ENCODE measurements at regions not wholly inside any gene's neighbourhood (a gene's known extent, or its start where the extent isn't known, plus 50 kb on each side); places are given as distances from the start of the nearest gene placed in this dataset.

DNA sequence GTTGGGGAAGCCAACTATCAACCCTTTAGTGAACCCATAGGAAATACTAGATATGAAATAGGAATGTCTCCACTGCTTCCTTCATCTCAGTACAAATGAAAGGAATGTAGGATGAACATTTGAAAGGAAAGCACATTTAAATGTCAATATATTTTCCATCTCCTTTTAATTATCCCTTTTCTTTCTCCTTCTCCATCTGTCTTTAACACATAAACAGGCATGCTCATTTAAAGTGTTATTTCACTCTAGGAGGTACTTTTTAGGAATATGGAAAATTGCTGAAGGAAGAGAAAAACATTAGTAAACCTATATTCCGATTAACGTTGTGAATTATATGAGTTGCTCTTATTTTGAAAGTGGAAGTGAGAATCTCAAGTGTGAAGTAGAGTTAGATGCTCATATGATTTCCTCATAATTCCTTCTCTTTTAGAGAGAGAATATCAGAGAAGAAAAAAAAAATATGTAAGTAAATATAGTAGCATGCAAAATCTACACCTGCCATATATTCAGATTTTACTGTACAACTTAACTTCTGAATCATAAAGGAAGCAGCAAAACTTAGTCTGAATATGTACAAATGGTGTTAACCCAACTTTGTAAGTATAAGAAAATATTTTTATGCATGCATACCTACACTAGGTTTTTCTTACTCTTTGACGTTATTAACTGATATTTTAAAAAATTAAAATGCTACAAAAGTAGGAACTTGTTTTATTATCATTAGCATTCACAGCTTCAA is 406.9 kb upstream of the B3GALT2 start:
- Histone ChIP-seq H3K27ac (ENCODE audit: low read length) (no peak overlapping the region), H3K4me3 (ENCODE audit: low read length) (no peak overlapping the region), H3K4me1 (ENCODE audit: control insufficient read depth, insufficient read depth, low read length) (peaks cover 1% of the 10 kb centered on the region; the same call in 1 of the 2 replicates), H3K9me3 (ENCODE audit: control insufficient read depth, insufficient read depth, low read length) (no peaks in the 10 kb centered on the region), H3K27me3 (ENCODE audit: control insufficient read depth, insufficient read depth, low read length) (no peaks in the 10 kb centered on the region), H3K36me3 (ENCODE audit: control insufficient read depth, insufficient read depth, low read length) (no peaks in the 10 kb centered on the region)
- DNase-seq (ENCODE audit: low read depth, low spot score) = no peak
- no CpG with 5 or more reads among the region's 3 CpGs for WGBS (ENCODE audit: insufficient coverage, insufficient read length)

DNA sequence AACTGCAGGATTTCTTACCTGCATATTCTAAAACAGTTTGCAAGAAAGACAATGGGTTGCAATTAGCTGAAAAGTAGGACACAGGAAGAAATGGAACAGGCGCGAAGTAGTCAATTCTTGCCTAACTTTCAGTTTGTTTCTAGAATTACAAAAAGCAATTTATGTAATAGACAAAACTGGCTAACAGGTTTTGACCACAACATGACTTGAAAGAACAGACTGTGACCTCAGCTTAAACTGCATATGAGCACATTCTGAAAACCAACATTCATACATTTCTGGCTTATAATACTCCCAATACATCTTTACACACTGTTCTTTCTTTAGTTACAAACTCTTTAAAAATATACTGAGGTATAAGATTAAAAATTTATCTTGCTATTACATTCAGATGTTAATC is 405.9 kb upstream of the B3GALT2 start:
- DNase-seq (ENCODE audit: low read depth, low spot score) = no peak
- H3K27ac ChIP-seq (ENCODE audit: low read length) = no peak overlapping the region
- no peak overlapping the region for H3K4me3 ChIP-seq (ENCODE audit: low read length)
- no peaks in the 10 kb centered on the region for H3K9me3 ChIP-seq (ENCODE audit: control insufficient read depth, insufficient read depth, low read length)
- no peaks in the 10 kb centered on the region for H3K27me3 ChIP-seq (ENCODE audit: control insufficient read depth, insufficient read depth, low read length)
- H3K4me1 ChIP-seq (ENCODE audit: control insufficient read depth, insufficient read depth, low read length) = peaks cover 1% of the 10 kb centered on the region; the same call in 1 of the 2 replicates
- no CpG with 5 or more reads among the region's 2 CpGs for WGBS (ENCODE audit: insufficient coverage, insufficient read length)
- H3K36me3 ChIP-seq (ENCODE audit: control insufficient read depth, insufficient read depth, low read length) = no peaks in the 10 kb centered on the region

DNA sequence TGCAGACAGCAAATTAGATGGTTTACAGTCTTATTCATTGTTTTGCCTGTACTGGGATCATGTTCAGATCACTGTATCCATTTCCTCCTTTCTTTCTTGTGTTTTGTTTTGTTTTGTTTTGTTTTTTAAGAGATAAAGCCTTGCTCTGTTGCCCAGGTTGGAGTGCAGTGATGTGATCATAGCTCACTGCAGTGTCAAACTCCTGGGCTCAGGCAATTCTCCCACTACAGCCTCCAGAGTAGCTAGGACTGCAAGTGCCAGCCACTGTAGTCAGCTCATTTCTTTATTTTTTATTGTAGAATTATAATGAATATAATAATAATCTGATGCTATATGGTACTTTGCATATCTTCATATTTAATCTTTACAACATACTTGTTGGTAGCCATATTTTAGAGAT is 403.7 kb upstream of the B3GALT2 start:
- DNase-seq (ENCODE audit: low read depth, low spot score) = no peak
- Histone ChIP-seq H3K27ac (ENCODE audit: low read length) (no peak overlapping the region), H3K27me3 (ENCODE audit: control insufficient read depth, insufficient read depth, low read length) (no peaks in the 10 kb centered on the region), H3K9me3 (ENCODE audit: control insufficient read depth, insufficient read depth, low read length) (no peaks in the 10 kb centered on the region), H3K4me3 (ENCODE audit: low read length) (no peak overlapping the region), H3K4me1 (ENCODE audit: control insufficient read depth, insufficient read depth, low read length) (peaks cover 1% of the 10 kb centered on the region; the same call in 1 of the 2 replicates), H3K36me3 (ENCODE audit: control insufficient read depth, insufficient read depth, low read length) (no peaks in the 10 kb centered on the region)

DNA sequence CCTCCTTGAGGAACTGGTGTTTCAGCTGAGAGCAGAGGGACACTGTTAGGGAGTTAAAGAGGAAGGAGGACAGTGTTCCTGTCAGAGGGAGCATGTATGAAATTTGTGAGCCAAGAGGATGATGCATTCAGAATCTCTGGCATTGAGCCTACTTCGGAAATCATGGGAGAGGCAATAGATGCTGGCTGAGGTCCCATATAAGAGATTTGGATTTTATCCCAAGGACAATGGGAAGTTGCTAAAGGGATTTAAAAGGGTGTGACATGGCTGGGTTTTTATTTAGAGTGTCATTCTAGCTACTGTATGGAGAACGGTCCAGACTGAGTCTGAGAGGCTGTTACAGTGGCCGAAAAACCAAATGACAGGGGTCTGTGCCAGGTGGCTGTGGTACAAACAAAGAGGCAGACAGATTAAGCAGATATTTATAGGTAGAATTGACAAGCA is 403.2 kb upstream of the B3GALT2 start:
- Histone ChIP-seq H3K36me3 (ENCODE audit: control insufficient read depth, insufficient read depth, low read length) (no peaks in the 10 kb centered on the region), H3K27ac (ENCODE audit: low read length) (no peak overlapping the region), H3K4me1 (ENCODE audit: control insufficient read depth, insufficient read depth, low read length) (peaks cover 1% of the 10 kb centered on the region; the same call in 1 of the 2 replicates), H3K27me3 (ENCODE audit: control insufficient read depth, insufficient read depth, low read length) (no peaks in the 10 kb centered on the region), H3K9me3 (ENCODE audit: control insufficient read depth, insufficient read depth, low read length) (no peaks in the 10 kb centered on the region), H3K4me3 (ENCODE audit: low read length) (no peak overlapping the region)
- WGBS (ENCODE audit: insufficient coverage, insufficient read length) = no CpG with 5 or more reads among the region's 3 CpGs
- no peak for DNase-seq (ENCODE audit: low read depth, low spot score)

DNA sequence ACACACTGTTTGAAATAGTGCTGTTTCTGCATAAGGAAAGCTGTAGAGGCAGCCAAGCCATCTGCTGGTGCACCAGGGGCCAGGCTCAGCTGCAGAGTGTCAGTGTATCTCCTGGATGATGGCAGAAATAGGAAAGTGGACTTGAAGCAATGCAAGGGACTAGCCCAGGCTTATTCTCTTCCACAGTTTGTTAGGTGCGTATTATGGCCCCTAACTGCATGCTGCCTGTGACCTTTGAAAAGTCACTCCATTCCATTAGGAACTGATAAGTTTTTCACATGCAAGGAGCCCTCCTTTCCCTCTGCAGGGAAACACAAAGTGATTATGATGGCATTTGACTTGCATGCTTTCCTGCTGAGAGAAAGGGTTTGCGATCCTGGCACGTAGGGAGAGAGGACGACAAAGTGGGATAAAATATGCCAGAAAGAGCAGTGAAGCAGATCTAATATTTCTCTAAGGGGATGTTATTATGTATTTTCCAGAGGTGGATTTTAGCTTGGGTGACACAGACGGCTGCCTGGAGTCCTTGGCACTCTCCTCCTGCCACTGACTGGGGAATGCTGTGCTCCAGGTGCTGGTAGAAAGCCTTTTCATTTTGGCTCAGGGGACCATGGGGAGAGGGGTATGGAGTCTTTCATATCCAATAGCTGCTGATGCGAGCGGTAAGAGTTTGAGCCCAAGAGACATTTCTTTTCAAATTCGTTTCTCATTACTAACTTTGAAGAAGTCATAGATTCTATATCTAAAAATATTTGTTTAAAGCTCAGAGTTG is 402.1 kb upstream of the B3GALT2 start:
- H3K36me3 ChIP-seq (ENCODE audit: control insufficient read depth, insufficient read depth, low read length) = no peaks in the 10 kb centered on the region
- H3K4me3 ChIP-seq (ENCODE audit: low read length) = no peak overlapping the region
- peaks cover 1% of the 10 kb centered on the region; the same call in 1 of the 2 replicates for H3K4me1 ChIP-seq (ENCODE audit: control insufficient read depth, insufficient read depth, low read length)
- no CpG with 5 or more reads among the region's 8 CpGs for WGBS (ENCODE audit: insufficient coverage, insufficient read length)
- no peaks in the 10 kb centered on the region for H3K27me3 ChIP-seq (ENCODE audit: control insufficient read depth, insufficient read depth, low read length)
- H3K9me3 ChIP-seq (ENCODE audit: control insufficient read depth, insufficient read depth, low read length) = no peaks in the 10 kb centered on the region
- H3K27ac ChIP-seq (ENCODE audit: low read length) = no peak overlapping the region
- DNase-seq (ENCODE audit: low read depth, low spot score) = no peak

DNA sequence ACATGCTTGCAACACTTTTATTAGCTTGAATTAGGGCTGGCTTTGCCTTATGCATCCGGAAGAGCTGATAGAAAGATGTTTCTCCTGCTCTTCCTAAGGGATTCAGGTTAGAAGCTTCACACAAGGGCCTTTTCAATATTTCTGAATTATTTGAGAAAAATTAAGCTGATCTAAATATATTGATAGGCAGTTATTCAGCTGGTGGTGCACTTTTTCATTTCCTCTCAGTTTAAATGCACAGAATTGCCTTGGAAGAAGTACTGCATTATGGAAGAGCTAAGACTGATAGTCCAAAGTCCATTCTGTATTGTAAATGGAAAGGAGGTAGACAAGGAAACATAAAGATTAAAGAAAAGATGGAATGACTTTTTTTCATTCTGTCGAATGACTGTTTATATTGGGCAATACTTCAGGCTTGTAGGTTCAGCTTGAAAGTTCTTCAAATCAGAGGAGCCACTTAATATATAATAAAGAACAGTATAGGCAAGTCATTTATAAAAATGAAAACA is 398.4 kb upstream of the B3GALT2 start:
- DNase-seq (ENCODE audit: low read depth, low spot score) = no peak

DNA sequence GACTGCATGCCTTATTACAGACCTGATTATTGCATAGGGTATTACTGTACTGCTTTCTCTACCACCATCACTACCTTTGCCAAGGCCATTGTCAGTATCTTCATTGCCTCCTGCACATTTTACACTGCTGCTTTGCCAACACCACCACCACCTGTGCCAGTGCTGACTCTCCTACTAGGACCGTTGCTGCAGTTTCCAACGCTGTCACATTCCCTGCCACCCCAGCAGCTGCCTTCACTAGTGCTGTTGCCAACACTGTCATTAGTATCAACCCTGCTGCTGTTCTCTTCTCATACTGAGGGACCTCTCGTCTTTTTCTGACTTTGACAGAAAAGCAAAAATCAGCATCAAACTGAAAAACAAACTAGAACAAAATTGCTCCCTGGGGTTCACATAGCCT is 394.9 kb upstream of the B3GALT2 start:
- no peak overlapping the region for H3K4me3 ChIP-seq (ENCODE audit: low read length)
- no peak overlapping the region for H3K27ac ChIP-seq (ENCODE audit: low read length)
- no peaks in the 10 kb centered on the region for H3K27me3 ChIP-seq (ENCODE audit: control insufficient read depth, insufficient read depth, low read length)
- WGBS (ENCODE audit: insufficient coverage, insufficient read length) = no CpG with 5 or more reads among the region's 3 CpGs
- no peak for DNase-seq (ENCODE audit: low read depth, low spot score)
- H3K36me3 ChIP-seq (ENCODE audit: control insufficient read depth, insufficient read depth, low read length) = no peaks in the 10 kb centered on the region
- no peaks in the 10 kb centered on the region for H3K4me1 ChIP-seq (ENCODE audit: control insufficient read depth, insufficient read depth, low read length)
- H3K9me3 ChIP-seq (ENCODE audit: control insufficient read depth, insufficient read depth, low read length) = no peaks in the 10 kb centered on the region

More for the DNA sequence above, 398.4 kb upstream of the B3GALT2 start:
- no peak overlapping the region for H3K27ac ChIP-seq (ENCODE audit: low read length)
- WGBS (ENCODE audit: insufficient coverage, insufficient read length) = no CpG with 5 or more reads among the region's 2 CpGs
- H3K27me3 ChIP-seq (ENCODE audit: control insufficient read depth, insufficient read depth, low read length) = no peaks in the 10 kb centered on the region
- H3K9me3 ChIP-seq (ENCODE audit: control insufficient read depth, insufficient read depth, low read length) = no peaks in the 10 kb centered on the region
- no peaks in the 10 kb centered on the region for H3K36me3 ChIP-seq (ENCODE audit: control insufficient read depth, insufficient read depth, low read length)
- no peak overlapping the region for H3K4me3 ChIP-seq (ENCODE audit: low read length)
- H3K4me1 ChIP-seq (ENCODE audit: control insufficient read depth, insufficient read depth, low read length) = peaks cover 1% of the 10 kb centered on the region; the same call in 1 of the 2 replicates

DNA sequence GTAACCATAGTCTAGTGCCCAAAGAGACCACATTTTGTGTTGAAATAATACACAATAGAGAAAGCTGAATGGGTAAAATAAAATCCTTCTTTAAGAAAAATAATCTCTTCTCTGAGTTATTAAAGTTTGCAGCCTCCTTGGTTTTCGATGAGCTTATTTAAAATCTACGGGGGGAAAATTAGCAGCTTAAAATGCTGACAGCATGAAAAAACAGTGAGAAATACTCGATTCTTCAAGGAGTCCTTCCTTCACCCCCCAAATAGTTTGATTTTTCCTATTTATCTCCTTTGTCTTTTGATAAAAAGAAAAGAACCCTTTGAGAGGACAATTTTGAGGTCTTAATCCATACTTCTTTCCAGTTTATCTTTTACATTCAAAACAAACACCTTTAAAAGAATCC is 394.0 kb upstream of the B3GALT2 start:
- no peak overlapping the region for H3K27ac ChIP-seq (ENCODE audit: low read length)
- WGBS (ENCODE audit: insufficient coverage, insufficient read length) = no CpG with 5 or more reads among the region's 3 CpGs

DNA sequence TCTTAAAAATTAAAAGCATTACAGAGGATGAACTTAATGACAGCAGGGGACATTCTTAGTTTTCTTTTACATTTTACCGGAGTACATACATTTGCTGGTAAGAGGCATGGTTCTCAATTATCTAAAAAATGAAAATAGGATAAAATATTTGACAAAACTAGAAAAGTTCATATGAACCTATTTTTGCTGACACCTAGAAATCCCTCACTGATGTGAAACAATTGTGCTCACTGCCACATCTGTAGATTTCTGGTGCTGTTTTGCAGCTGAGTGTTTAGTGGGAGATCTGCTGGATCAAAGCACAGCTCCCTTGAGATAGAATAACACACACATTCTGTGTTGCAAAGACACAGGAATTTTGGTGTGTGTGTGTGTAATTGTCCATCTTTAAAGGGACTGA is 392.9 kb upstream of the B3GALT2 start:
- H3K9me3 ChIP-seq (ENCODE audit: control insufficient read depth, insufficient read depth, low read length) = no peaks in the 10 kb centered on the region
- no peaks in the 10 kb centered on the region for H3K4me1 ChIP-seq (ENCODE audit: control insufficient read depth, insufficient read depth, low read length)
- H3K27me3 ChIP-seq (ENCODE audit: control insufficient read depth, insufficient read depth, low read length) = no peaks in the 10 kb centered on the region
- no peaks in the 10 kb centered on the region for H3K36me3 ChIP-seq (ENCODE audit: control insufficient read depth, insufficient read depth, low read length)
- no peak overlapping the region for H3K27ac ChIP-seq (ENCODE audit: low read length)
- H3K4me3 ChIP-seq (ENCODE audit: low read length) = no peak overlapping the region
- WGBS (ENCODE audit: insufficient coverage, insufficient read length) = no CpG with 5 or more reads among the region's 1 CpG
- DNase-seq (ENCODE audit: low read depth, low spot score) = no peak

More for the DNA sequence above, 394.0 kb upstream of the B3GALT2 start:
- Histone ChIP-seq H3K4me1 (ENCODE audit: control insufficient read depth, insufficient read depth, low read length) (no peaks in the 10 kb centered on the region), H3K27me3 (ENCODE audit: control insufficient read depth, insufficient read depth, low read length) (no peaks in the 10 kb centered on the region), H3K36me3 (ENCODE audit: control insufficient read depth, insufficient read depth, low read length) (no peaks in the 10 kb centered on the region), H3K4me3 (ENCODE audit: low read length) (no peak overlapping the region), H3K9me3 (ENCODE audit: control insufficient read depth, insufficient read depth, low read length) (no peaks in the 10 kb centered on the region)
- DNase-seq (ENCODE audit: low read depth, low spot score) = no peak

DNA sequence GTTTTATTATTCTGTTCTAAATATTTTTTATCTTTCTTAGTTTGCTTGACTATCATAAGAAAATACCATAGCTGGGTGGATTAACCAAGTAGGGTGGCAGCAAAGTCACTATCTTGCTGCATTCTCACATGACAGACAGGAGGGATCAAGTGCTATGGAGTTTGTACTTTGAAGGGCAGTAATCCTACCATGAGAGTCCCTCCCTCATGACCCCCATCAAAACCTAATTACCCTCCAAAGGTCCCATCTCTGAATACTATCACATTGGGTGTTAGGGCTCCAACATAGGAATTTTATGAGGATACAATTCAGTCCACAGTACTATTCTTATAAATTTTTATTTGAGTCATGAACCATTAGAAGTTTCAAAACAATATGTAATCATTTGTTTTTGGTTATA is 388.5 kb upstream of the B3GALT2 start:
- no peak for DNase-seq (ENCODE audit: low read depth, low spot score)
- Histone ChIP-seq H3K27me3 (ENCODE audit: control insufficient read depth, insufficient read depth, low read length) (no peaks in the 10 kb centered on the region), H3K27ac (ENCODE audit: low read length) (no peak overlapping the region), H3K36me3 (ENCODE audit: control insufficient read depth, insufficient read depth, low read length) (no peaks in the 10 kb centered on the region), H3K4me3 (ENCODE audit: low read length) (no peak overlapping the region), H3K4me1 (ENCODE audit: control insufficient read depth, insufficient read depth, low read length) (no peaks in the 10 kb centered on the region), H3K9me3 (ENCODE audit: control insufficient read depth, insufficient read depth, low read length) (no peaks in the 10 kb centered on the region)

DNA sequence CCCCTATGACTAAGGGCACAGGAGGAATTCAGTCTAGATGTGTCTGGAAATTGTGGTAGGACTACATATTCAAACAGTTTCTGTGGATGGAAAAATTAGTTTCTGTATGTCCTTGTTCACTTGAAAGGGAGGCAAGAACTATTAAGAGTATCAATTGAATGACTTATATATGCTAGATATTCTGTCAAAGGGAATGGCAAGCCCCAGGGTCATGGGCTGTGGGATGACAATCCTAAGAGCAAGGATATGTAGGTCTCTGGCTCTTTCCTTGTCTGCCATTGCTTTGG is 383.5 kb upstream of the B3GALT2 start:
- Histone ChIP-seq H3K9me3 (ENCODE audit: control insufficient read depth, insufficient read depth, low read length) (no peaks in the 10 kb centered on the region), H3K27ac (ENCODE audit: low read length) (no peak overlapping the region), H3K4me1 (ENCODE audit: control insufficient read depth, insufficient read depth, low read length) (no peaks in the 10 kb centered on the region), H3K4me3 (ENCODE audit: low read length) (no peak overlapping the region), H3K36me3 (ENCODE audit: control insufficient read depth, insufficient read depth, low read length) (no peaks in the 10 kb centered on the region), H3K27me3 (ENCODE audit: control insufficient read depth, insufficient read depth, low read length) (no peaks in the 10 kb centered on the region)
- DNase-seq (ENCODE audit: low read depth, low spot score) = no peak

Data from iPS DF 6.9 (cell line).